ENCODE measurements at regions not wholly inside any gene's neighbourhood (a gene's known extent, or its start where the extent isn't known, plus 50 kb on each side); places are given as distances from the start of the nearest gene placed in this dataset.

DNA sequence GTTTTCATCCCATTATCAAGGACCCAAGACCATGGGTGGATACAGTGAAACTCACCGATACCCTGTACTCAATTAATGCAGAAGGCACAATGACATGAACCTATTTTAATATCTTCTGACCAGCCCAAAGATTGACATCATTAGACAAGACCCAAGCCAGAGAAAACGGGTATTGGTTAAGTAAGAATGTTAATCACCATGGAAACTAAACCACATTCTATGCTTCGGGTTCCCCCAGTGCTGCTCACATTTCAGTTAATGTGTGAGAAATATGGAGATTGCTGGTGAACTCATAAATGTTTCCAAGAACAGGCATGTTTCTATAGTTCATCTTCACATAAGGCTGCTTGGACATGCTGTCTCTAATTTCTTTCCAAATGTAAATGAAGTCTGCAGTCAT lies 77.0 kb downstream of the IRX2 start:
- WGBS (ENCODE audit: insufficient coverage): 93% methylated on average over 2 of the region's 3 CpGs
- Histone ChIP-seq H3K36me3 (ENCODE audit: control insufficient read depth in 4 of 4, insufficient read depth in 4 of 4, low read length in 3 of 4) (no peaks in the 10 kb centered on the region), H3K4me1 (ENCODE audit: control extremely low read depth in 1 of 4, control insufficient read depth in 4 of 4, insufficient read depth in 4 of 4, low read length in 3 of 4) (no peaks in the 10 kb centered on the region), H3K27ac (ENCODE audit: insufficient read depth in 1 of 2, low read depth in 1 of 2, low read length in 2 of 2, poor library complexity in 1 of 2, severe bottlenecking in 2 of 2) (no peak overlapping the region), H3K4me3 (ENCODE audit: control insufficient read depth in 1 of 7, extremely low read depth in 1 of 7, insufficient read depth in 4 of 7, low read depth in 2 of 7, low read length in 6 of 7) (no peak overlapping the region), H3K27me3 (replicated peaks in 2 of 5; ENCODE audit: control insufficient read depth in 4 of 5, insufficient read depth in 5 of 5, low read length in 4 of 5) (no peaks in the 10 kb centered on the region), H3K9me3 (ENCODE audit: control extremely low read depth in 1 of 5, control insufficient read depth in 4 of 5, insufficient read depth in 2 of 5, low read depth in 1 of 5, low read length in 4 of 5) (peaks cover 0 to 3% (median 0%) of the 10 kb centered on the region in 5 experiments)
- POLR2A ChIA-PET: no interaction called here
- CTCF ChIA-PET: no interaction called here
- no peak for DNase-seq

- POLR2A ChIA-PET: no interaction called here
- Histone ChIP-seq H3K36me3 (ENCODE audit: control insufficient read depth in 4 of 4, insufficient read depth in 4 of 4, low read length in 3 of 4) (no peaks in the 10 kb centered on the region), H3K4me3 (ENCODE audit: control insufficient read depth in 1 of 7, extremely low read depth in 1 of 7, insufficient read depth in 4 of 7, low read depth in 2 of 7, low read length in 6 of 7) (no peak overlapping the region), H3K4me1 (ENCODE audit: control extremely low read depth in 1 of 4, control insufficient read depth in 4 of 4, insufficient read depth in 4 of 4, low read length in 3 of 4) (no peaks in the 10 kb centered on the region), H3K27me3 (replicated peaks in 2 of 5; ENCODE audit: control insufficient read depth in 4 of 5, insufficient read depth in 5 of 5, low read length in 4 of 5) (no peaks in the 10 kb centered on the region), H3K9me3 (ENCODE audit: control extremely low read depth in 1 of 5, control insufficient read depth in 4 of 5, insufficient read depth in 2 of 5, low read depth in 1 of 5, low read length in 4 of 5) (no peaks in the 10 kb centered on the region), H3K27ac (ENCODE audit: insufficient read depth in 1 of 2, low read depth in 1 of 2, low read length in 2 of 2, poor library complexity in 1 of 2, severe bottlenecking in 2 of 2) (no peak overlapping the region)
- DNase-seq: no peak
- WGBS (ENCODE audit: insufficient coverage): 79% methylated on average over 9 of the region's 14 CpGs
- CTCF ChIA-PET: no interaction called here
These were observed 80.5 kb downstream of the IRX2 start for GRCh38 chr5:2670940-2671339.

DNA sequence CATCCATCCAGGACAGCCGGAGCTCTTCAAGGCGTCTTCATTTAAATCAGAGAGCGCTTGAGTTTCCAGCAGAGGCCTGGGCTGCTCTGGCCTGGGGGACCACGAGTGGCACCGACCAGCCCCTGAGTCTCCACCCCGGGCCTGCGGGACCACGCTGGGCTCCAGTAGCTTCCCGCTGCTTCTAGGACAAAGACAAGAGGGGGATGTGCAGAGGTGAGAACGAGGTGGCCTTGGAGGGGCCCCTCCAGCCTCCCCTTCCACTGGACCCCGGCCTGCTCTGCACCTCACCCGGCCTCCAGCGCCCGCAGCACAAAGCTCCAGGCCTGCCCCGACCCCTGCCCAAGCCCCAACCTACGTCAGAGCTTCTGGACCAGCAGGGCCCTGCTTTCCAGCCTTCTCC lies 81.6 kb downstream of the IRX2 start:
- Histone ChIP-seq H3K27me3 (replicated peaks in 2 of 5; ENCODE audit: control insufficient read depth in 4 of 5, insufficient read depth in 5 of 5, low read length in 4 of 5) (no peaks in the 10 kb centered on the region), H3K36me3 (ENCODE audit: control insufficient read depth in 4 of 4, insufficient read depth in 4 of 4, low read length in 3 of 4) (no peaks in the 10 kb centered on the region), H3K4me3 (ENCODE audit: control insufficient read depth in 1 of 7, extremely low read depth in 1 of 7, insufficient read depth in 4 of 7, low read depth in 2 of 7, low read length in 6 of 7) (no peak overlapping the region), H3K9me3 (ENCODE audit: control extremely low read depth in 1 of 5, control insufficient read depth in 4 of 5, insufficient read depth in 2 of 5, low read depth in 1 of 5, low read length in 4 of 5) (no peaks in the 10 kb centered on the region), H3K27ac (ENCODE audit: insufficient read depth in 1 of 2, low read depth in 1 of 2, low read length in 2 of 2, poor library complexity in 1 of 2, severe bottlenecking in 2 of 2) (no peak overlapping the region), H3K4me1 (ENCODE audit: control extremely low read depth in 1 of 4, control insufficient read depth in 4 of 4, insufficient read depth in 4 of 4, low read length in 3 of 4) (no peaks in the 10 kb centered on the region)
- ChIA-PET CTCF (no interaction called here), POLR2A (no interaction called here)
- DNase-seq: no peak
- 85% methylated on average over 13 of the region's 16 CpGs for WGBS (ENCODE audit: insufficient coverage)

- no peaks in the 10 kb centered on the region for H3K27me3 ChIP-seq (replicated peaks in 2 of 5; ENCODE audit: control insufficient read depth in 4 of 5, insufficient read depth in 5 of 5, low read length in 4 of 5)
- no peaks in the 10 kb centered on the region for H3K4me1 ChIP-seq (ENCODE audit: control extremely low read depth in 1 of 4, control insufficient read depth in 4 of 4, insufficient read depth in 4 of 4, low read length in 3 of 4)
- no peak for DNase-seq
- H3K36me3 ChIP-seq (ENCODE audit: control insufficient read depth in 4 of 4, insufficient read depth in 4 of 4, low read length in 3 of 4): no peaks in the 10 kb centered on the region
- no peaks in the 10 kb centered on the region for H3K9me3 ChIP-seq (ENCODE audit: control extremely low read depth in 1 of 5, control insufficient read depth in 4 of 5, insufficient read depth in 2 of 5, low read depth in 1 of 5, low read length in 4 of 5)
- WGBS (ENCODE audit: insufficient coverage): 100% methylated on average over 4 of the region's 4 CpGs
- H3K4me3 ChIP-seq (ENCODE audit: control insufficient read depth in 1 of 7, extremely low read depth in 1 of 7, insufficient read depth in 4 of 7, low read depth in 2 of 7, low read length in 6 of 7): no peak overlapping the region
- no peak overlapping the region for H3K27ac ChIP-seq (ENCODE audit: insufficient read depth in 1 of 2, low read depth in 1 of 2, low read length in 2 of 2, poor library complexity in 1 of 2, severe bottlenecking in 2 of 2)
- ChIA-PET CTCF (no interaction called here), POLR2A (no interaction called here)
These were observed 82.2 kb downstream of the IRX2 start for GRCh38 chr5:2669259-2669658.

GRCh38 chr5:2666081-2666480 lies 85.4 kb downstream of the IRX2 start:
- ChIA-PET POLR2A (no interaction called here), CTCF (no interaction called here)
- 31% methylated on average over 3 of the region's 11 CpGs for WGBS (ENCODE audit: insufficient coverage)
- Histone ChIP-seq H3K27ac (ENCODE audit: insufficient read depth in 1 of 2, low read depth in 1 of 2, low read length in 2 of 2, poor library complexity in 1 of 2, severe bottlenecking in 2 of 2) (no peak overlapping the region), H3K27me3 (replicated peaks in 2 of 5; ENCODE audit: control insufficient read depth in 4 of 5, insufficient read depth in 5 of 5, low read length in 4 of 5) (peaks cover 0 to 4% (median 0%) of the 10 kb centered on the region in 5 experiments), H3K4me3 (ENCODE audit: control insufficient read depth in 1 of 7, extremely low read depth in 1 of 7, insufficient read depth in 4 of 7, low read depth in 2 of 7, low read length in 6 of 7) (no peak overlapping the region), H3K36me3 (ENCODE audit: control insufficient read depth in 4 of 4, insufficient read depth in 4 of 4, low read length in 3 of 4) (no peaks in the 10 kb centered on the region), H3K4me1 (ENCODE audit: control extremely low read depth in 1 of 4, control insufficient read depth in 4 of 4, insufficient read depth in 4 of 4, low read length in 3 of 4) (no peaks in the 10 kb centered on the region), H3K9me3 (ENCODE audit: control extremely low read depth in 1 of 5, control insufficient read depth in 4 of 5, insufficient read depth in 2 of 5, low read depth in 1 of 5, low read length in 4 of 5) (no peaks in the 10 kb centered on the region)
- no peak for DNase-seq

GRCh38 chr5:2663489-2663888 lies 88.0 kb downstream of the IRX2 start:
- Histone ChIP-seq H3K27me3 (replicated peaks in 2 of 5; ENCODE audit: control insufficient read depth in 4 of 5, insufficient read depth in 5 of 5, low read length in 4 of 5) (peaks cover 0 to 6% (median 3%) of the 10 kb centered on the region in 5 experiments), H3K4me1 (ENCODE audit: control extremely low read depth in 1 of 4, control insufficient read depth in 4 of 4, insufficient read depth in 4 of 4, low read length in 3 of 4) (no peaks in the 10 kb centered on the region), H3K27ac (ENCODE audit: insufficient read depth in 1 of 2, low read depth in 1 of 2, low read length in 2 of 2, poor library complexity in 1 of 2, severe bottlenecking in 2 of 2) (no peak overlapping the region), H3K4me3 (ENCODE audit: control insufficient read depth in 1 of 7, extremely low read depth in 1 of 7, insufficient read depth in 4 of 7, low read depth in 2 of 7, low read length in 6 of 7) (no peak overlapping the region), H3K9me3 (ENCODE audit: control extremely low read depth in 1 of 5, control insufficient read depth in 4 of 5, insufficient read depth in 2 of 5, low read depth in 1 of 5, low read length in 4 of 5) (no peaks in the 10 kb centered on the region), H3K36me3 (ENCODE audit: control insufficient read depth in 4 of 4, insufficient read depth in 4 of 4, low read length in 3 of 4) (no peaks in the 10 kb centered on the region)
- no CpG with 5 or more reads among the region's 3 CpGs for WGBS (ENCODE audit: insufficient coverage)
- CTCF ChIA-PET: no interaction called here
- POLR2A ChIA-PET: no interaction called here
- no peak for DNase-seq

DNA sequence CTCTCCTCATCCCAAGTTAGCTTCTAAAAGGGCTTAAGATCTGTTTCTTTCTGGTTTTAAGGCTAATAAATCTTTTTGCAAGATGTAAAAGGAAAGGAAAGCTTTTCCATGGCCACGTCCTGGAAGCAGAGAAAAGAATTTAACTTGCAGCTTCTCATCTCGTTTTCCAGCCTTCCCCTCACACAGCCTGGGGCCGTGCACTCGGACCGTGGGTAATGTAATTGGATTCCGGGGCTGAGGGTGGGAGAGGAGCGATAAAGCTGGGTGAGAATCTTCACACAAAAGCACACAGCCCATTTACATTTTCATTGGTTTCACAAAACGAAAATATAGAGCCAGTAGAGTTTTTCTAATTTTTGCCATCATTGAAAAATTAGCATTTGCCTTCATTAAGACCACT lies 91.2 kb downstream of the IRX2 start:
- DNase-seq: no peak
- Histone ChIP-seq H3K4me1 (ENCODE audit: control extremely low read depth in 1 of 4, control insufficient read depth in 4 of 4, insufficient read depth in 4 of 4, low read length in 3 of 4) (no peaks in the 10 kb centered on the region), H3K4me3 (ENCODE audit: control insufficient read depth in 1 of 7, extremely low read depth in 1 of 7, insufficient read depth in 4 of 7, low read depth in 2 of 7, low read length in 6 of 7) (no peak overlapping the region), H3K27me3 (replicated peaks in 2 of 5; ENCODE audit: control insufficient read depth in 4 of 5, insufficient read depth in 5 of 5, low read length in 4 of 5) (peaks cover 0 to 6% (median 3%) of the 10 kb centered on the region in 5 experiments), H3K9me3 (ENCODE audit: control extremely low read depth in 1 of 5, control insufficient read depth in 4 of 5, insufficient read depth in 2 of 5, low read depth in 1 of 5, low read length in 4 of 5) (no peaks in the 10 kb centered on the region), H3K36me3 (ENCODE audit: control insufficient read depth in 4 of 4, insufficient read depth in 4 of 4, low read length in 3 of 4) (no peaks in the 10 kb centered on the region), H3K27ac (ENCODE audit: insufficient read depth in 1 of 2, low read depth in 1 of 2, low read length in 2 of 2, poor library complexity in 1 of 2, severe bottlenecking in 2 of 2) (no peak overlapping the region)
- WGBS (ENCODE audit: insufficient coverage): 0% methylated on average over 1 of the region's 8 CpGs
- POLR2A ChIA-PET: no interaction called here
- CTCF ChIA-PET: no interaction called here
